ENCODE measurements at regions not wholly inside any gene's neighbourhood (a gene's known extent, or its start where the extent isn't known, plus 50 kb on each side); places are given as distances from the start of the nearest gene placed in this dataset.
A peak's percentile ranks its signal among the peaks of the same experiment; 100 is the strongest.
"Not testable (repeated sequence)": the region's sequence is repeated elsewhere in the genome, so short reads cannot be mapped to it uniquely, and the experiment has no call there.

GRCh38 chr13:52565324-52565723 lies 76.9 kb upstream of the HNRNPA1L2 start:
- H3K4me1 ChIP-seq (replicated peaks in 1 of 2); H3K27ac ChIP-seq; H3K4me3 ChIP-seq; DNase-seq; intact Hi-C loops (cut with DNase I); H3K27me3 ChIP-seq; H3K9me3 ChIP-seq (replicated peaks in 1 of 3); H3K36me3 ChIP-seq (replicated peaks in 1 of 2): not testable (repeated sequence)
- 75 to 90% (median 84%) methylated on average over 4 of the region's 4 CpGs for WGBS, 4 donors

GRCh38 chr13:52569904-52570602 lies 72.2 kb upstream of the HNRNPA1L2 start:
- TF ChIP-seq CTCF (IDR thresholded peaks at IDR 0.05): peak in 4 of 6 experiments; percentile 37 to 56 (median 50)
- peak; percentile 16 to 87 (median 44) for DNase-seq
- WGBS, 4 donors: 3 to 15% (median 9%) methylated on average over 2 to 5 of the region's 9 CpGs

GRCh38 chr13:52571163-52571562 lies 71.1 kb upstream of the HNRNPA1L2 start:
- WGBS, 4 donors: 77 to 83% (median 82%) methylated on average over 2 to 3 of the region's 3 CpGs
- H3K27me3 ChIP-seq; H3K4me3 ChIP-seq; H3K4me1 ChIP-seq (replicated peaks in 1 of 2); intact Hi-C loops (cut with DNase I); DNase-seq; H3K36me3 ChIP-seq (replicated peaks in 1 of 2); H3K9me3 ChIP-seq (replicated peaks in 1 of 3); H3K27ac ChIP-seq: not testable (repeated sequence)

More at GRCh38 chr13:52569904-52570602, 72.2 kb upstream of the HNRNPA1L2 start:
- H3K4me1 ChIP-seq (replicated peaks in 1 of 2); intact Hi-C loops (cut with DNase I); H3K9me3 ChIP-seq (replicated peaks in 1 of 3); H3K27ac ChIP-seq; H3K36me3 ChIP-seq (replicated peaks in 1 of 2); H3K4me3 ChIP-seq; H3K27me3 ChIP-seq: not testable (repeated sequence)

- H3K4me1 ChIP-seq (replicated peaks in 1 of 2); H3K9me3 ChIP-seq (replicated peaks in 1 of 3); H3K36me3 ChIP-seq (replicated peaks in 1 of 2); H3K27me3 ChIP-seq; H3K27ac ChIP-seq; intact Hi-C loops (cut with DNase I); H3K4me3 ChIP-seq; DNase-seq: not testable (repeated sequence)
- 19 to 48% (median 28%) methylated on average over 2 of the region's 2 CpGs for WGBS, 4 donors
Observed at GRCh38 chr13:52582962-52583361, 59.3 kb upstream of the HNRNPA1L2 start.

All from adrenal gland (tissue), 9 donors.